ENCODE measurements at regions not wholly inside any gene's neighbourhood (a gene's known extent, or its start where the extent isn't known, plus 50 kb on each side); places are given as distances from the start of the nearest gene placed in this dataset.

GRCh38 chr16:50430076-50430475, 61.3 kb upstream of the BRD7 start:
- Histone ChIP-seq H2BK5ac (ENCODE audit: low read length) (no peak overlapping the region), H3K79me1 (ENCODE audit: low read depth, low read length) (no peaks in the 10 kb centered on the region), H3K27ac (replicated peaks; ENCODE audit: low read length) (no peak overlapping the region), H3K4ac (ENCODE audit: low read length) (no peak overlapping the region), H3K9me3 (replicated peaks in 1 of 2; ENCODE audit: control insufficient read depth in 2 of 2, insufficient read depth in 1 of 2, low read depth in 1 of 2, low read length in 2 of 2) (peaks cover 0 to 11% of the 10 kb centered on the region in 2 donors), H3K14ac (ENCODE audit: low read length) (no peak overlapping the region), H3K27me3 (ENCODE audit: control insufficient read depth in 3 of 3, insufficient read depth in 3 of 3, low read depth in 1 of 3, low read length in 3 of 3) (no peaks in the 10 kb centered on the region), H3K4me1 (ENCODE audit: control insufficient read depth in 2 of 2, insufficient read depth in 1 of 2, low read depth in 1 of 2, low read length in 2 of 2) (peaks cover 0 to 11% of the 10 kb centered on the region in 2 donors), H3K9ac (ENCODE audit: low read depth, low read length, poor library complexity) (no peak overlapping the region), H3K23ac (ENCODE audit: low read depth, low read length, poor library complexity) (no peak overlapping the region), H3K18ac (ENCODE audit: low read length) (no peak overlapping the region), H4K8ac (ENCODE audit: low read depth, low read length) (no peak overlapping the region), H2BK120ac (ENCODE audit: low read depth, low read length) (no peak overlapping the region), H3K36me3 (replicated peaks in 1 of 2; ENCODE audit: control insufficient read depth in 2 of 2, insufficient read depth in 2 of 2, low read length in 2 of 2) (no peaks in the 10 kb centered on the region), H4K91ac (ENCODE audit: low read depth, low read length, poor library complexity) (no peak overlapping the region), H2AK5ac (ENCODE audit: low read depth, low read length) (no peak overlapping the region), H3K4me3 (ENCODE audit: low read length in 2 of 2) (peak overlapping the region in 1 of 2 donors; percentile 42), H2BK12ac (ENCODE audit: low read length) (no peak overlapping the region), H3K4me2 (ENCODE audit: insufficient read depth, low read length, poor library complexity, severe bottlenecking) (no peak overlapping the region), H2AFZ (ENCODE audit: low read length) (no peak overlapping the region), H2BK15ac (ENCODE audit: low read length) (no peak overlapping the region)
- WGBS, 2 donors (ENCODE audit: extremely low coverage in 2 of 2, insufficient read length in 2 of 2, insufficient replicate concordance in 1 of 2): no CpG with 5 or more reads among the region's 3 CpGs
- no peak for DNase-seq (ENCODE audit: low spot score)

GRCh38 chr16:50428742-50429141, 60.0 kb upstream of the BRD7 start:
- H3K4ac ChIP-seq (ENCODE audit: low read length): no peak overlapping the region
- no peak overlapping the region for H3K23ac ChIP-seq (ENCODE audit: low read depth, low read length, poor library complexity)
- no peak overlapping the region for H3K14ac ChIP-seq (ENCODE audit: low read length)
- DNase-seq (ENCODE audit: low spot score): no peak
- no peak overlapping the region for H2BK120ac ChIP-seq (ENCODE audit: low read depth, low read length)
- peaks cover 2 to 11% of the 10 kb centered on the region in 2 donors for H3K9me3 ChIP-seq (replicated peaks in 1 of 2; ENCODE audit: control insufficient read depth in 2 of 2, insufficient read depth in 1 of 2, low read depth in 1 of 2, low read length in 2 of 2)
- H2BK12ac ChIP-seq (ENCODE audit: low read length): no peak overlapping the region
- no peak overlapping the region for H2BK5ac ChIP-seq (ENCODE audit: low read length)
- H3K79me1 ChIP-seq (ENCODE audit: low read depth, low read length): no peaks in the 10 kb centered on the region
- H2AFZ ChIP-seq (ENCODE audit: low read length): no peak overlapping the region
- no peak overlapping the region for H2BK15ac ChIP-seq (ENCODE audit: low read length)
- no peak overlapping the region for H3K18ac ChIP-seq (ENCODE audit: low read length)
- H3K27ac ChIP-seq (replicated peaks; ENCODE audit: low read length): no peak overlapping the region
- H4K91ac ChIP-seq (ENCODE audit: low read depth, low read length, poor library complexity): no peak overlapping the region
- no peak overlapping the region for H3K4me2 ChIP-seq (ENCODE audit: insufficient read depth, low read length, poor library complexity, severe bottlenecking)
- H3K4me1 ChIP-seq (ENCODE audit: control insufficient read depth in 2 of 2, insufficient read depth in 1 of 2, low read depth in 1 of 2, low read length in 2 of 2): peaks cover 0 to 11% of the 10 kb centered on the region in 2 donors
- H3K36me3 ChIP-seq (replicated peaks in 1 of 2; ENCODE audit: control insufficient read depth in 2 of 2, insufficient read depth in 2 of 2, low read length in 2 of 2): no peaks in the 10 kb centered on the region
- no peak overlapping the region for H3K4me3 ChIP-seq (ENCODE audit: low read length in 2 of 2)
- H3K27me3 ChIP-seq (ENCODE audit: control insufficient read depth in 3 of 3, insufficient read depth in 3 of 3, low read depth in 1 of 3, low read length in 3 of 3): no peaks in the 10 kb centered on the region
- no peak overlapping the region for H4K8ac ChIP-seq (ENCODE audit: low read depth, low read length)
- H3K9ac ChIP-seq (ENCODE audit: low read depth, low read length, poor library complexity): no peak overlapping the region
- no peak overlapping the region for H2AK5ac ChIP-seq (ENCODE audit: low read depth, low read length)

- Histone ChIP-seq H3K9ac (ENCODE audit: low read depth, low read length, poor library complexity) (no peak overlapping the region), H3K36me3 (replicated peaks in 1 of 2; ENCODE audit: control insufficient read depth in 2 of 2, insufficient read depth in 2 of 2, low read length in 2 of 2) (no peaks in the 10 kb centered on the region), H3K23ac (ENCODE audit: low read depth, low read length, poor library complexity) (no peak overlapping the region), H2BK15ac (ENCODE audit: low read length) (no peak overlapping the region), H3K79me1 (ENCODE audit: low read depth, low read length) (no peaks in the 10 kb centered on the region), H4K91ac (ENCODE audit: low read depth, low read length, poor library complexity) (no peak overlapping the region), H2BK12ac (ENCODE audit: low read length) (no peak overlapping the region), H3K4me3 (ENCODE audit: low read length in 2 of 2) (no peak overlapping the region), H3K18ac (ENCODE audit: low read length) (no peak overlapping the region), H2BK120ac (ENCODE audit: low read depth, low read length) (no peak overlapping the region), H2AFZ (ENCODE audit: low read length) (no peak overlapping the region), H4K8ac (ENCODE audit: low read depth, low read length) (no peak overlapping the region), H3K9me3 (replicated peaks in 1 of 2; ENCODE audit: control insufficient read depth in 2 of 2, insufficient read depth in 1 of 2, low read depth in 1 of 2, low read length in 2 of 2) (peaks cover 2 to 11% of the 10 kb centered on the region in 2 donors), H3K4me2 (ENCODE audit: insufficient read depth, low read length, poor library complexity, severe bottlenecking) (no peak overlapping the region), H2BK5ac (ENCODE audit: low read length) (no peak overlapping the region), H3K27ac (replicated peaks; ENCODE audit: low read length) (no peak overlapping the region), H3K4ac (ENCODE audit: low read length) (no peak overlapping the region), H2AK5ac (ENCODE audit: low read depth, low read length) (no peak overlapping the region), H3K27me3 (ENCODE audit: control insufficient read depth in 3 of 3, insufficient read depth in 3 of 3, low read depth in 1 of 3, low read length in 3 of 3) (no peaks in the 10 kb centered on the region), H3K14ac (ENCODE audit: low read length) (no peak overlapping the region), H3K4me1 (ENCODE audit: control insufficient read depth in 2 of 2, insufficient read depth in 1 of 2, low read depth in 1 of 2, low read length in 2 of 2) (peaks cover 3 to 13% of the 10 kb centered on the region in 2 donors)
- no peak for DNase-seq (ENCODE audit: low spot score)
- no CpG with 5 or more reads among the region's 2 CpGs for WGBS, 2 donors (ENCODE audit: extremely low coverage in 2 of 2, insufficient read length in 2 of 2, insufficient replicate concordance in 1 of 2)
Observed at GRCh38 chr16:50428116-50428515, 59.3 kb upstream of the BRD7 start.

- DNase-seq (ENCODE audit: low spot score): no peak
- Histone ChIP-seq H3K14ac (ENCODE audit: low read length) (no peak overlapping the region), H2BK5ac (ENCODE audit: low read length) (no peak overlapping the region), H3K4me2 (ENCODE audit: insufficient read depth, low read length, poor library complexity, severe bottlenecking) (no peak overlapping the region), H2AK5ac (ENCODE audit: low read depth, low read length) (no peak overlapping the region), H2BK120ac (ENCODE audit: low read depth, low read length) (no peak overlapping the region), H4K8ac (ENCODE audit: low read depth, low read length) (no peak overlapping the region), H3K27me3 (ENCODE audit: control insufficient read depth in 3 of 3, insufficient read depth in 3 of 3, low read depth in 1 of 3, low read length in 3 of 3) (no peaks in the 10 kb centered on the region), H2BK12ac (ENCODE audit: low read length) (no peak overlapping the region), H3K4me3 (ENCODE audit: low read length in 2 of 2) (no peak overlapping the region), H3K79me1 (ENCODE audit: low read depth, low read length) (no peaks in the 10 kb centered on the region), H3K4ac (ENCODE audit: low read length) (no peak overlapping the region), H3K18ac (ENCODE audit: low read length) (no peak overlapping the region), H3K9me3 (replicated peaks in 1 of 2; ENCODE audit: control insufficient read depth in 2 of 2, insufficient read depth in 1 of 2, low read depth in 1 of 2, low read length in 2 of 2) (peaks cover 2 to 11% of the 10 kb centered on the region in 2 donors), H4K91ac (ENCODE audit: low read depth, low read length, poor library complexity) (no peak overlapping the region), H3K4me1 (ENCODE audit: control insufficient read depth in 2 of 2, insufficient read depth in 1 of 2, low read depth in 1 of 2, low read length in 2 of 2) (peaks cover 6 to 13% of the 10 kb centered on the region in 2 donors), H3K36me3 (replicated peaks in 1 of 2; ENCODE audit: control insufficient read depth in 2 of 2, insufficient read depth in 2 of 2, low read length in 2 of 2) (no peaks in the 10 kb centered on the region), H3K23ac (ENCODE audit: low read depth, low read length, poor library complexity) (no peak overlapping the region), H2AFZ (ENCODE audit: low read length) (no peak overlapping the region), H2BK15ac (ENCODE audit: low read length) (no peak overlapping the region), H3K27ac (replicated peaks; ENCODE audit: low read length) (no peak overlapping the region), H3K9ac (ENCODE audit: low read depth, low read length, poor library complexity) (no peak overlapping the region)
- no CpG with 5 or more reads among the region's 6 CpGs for WGBS, 2 donors (ENCODE audit: extremely low coverage in 2 of 2, insufficient read length in 2 of 2, insufficient replicate concordance in 1 of 2)
Observed at GRCh38 chr16:50427107-50427506, 58.3 kb upstream of the BRD7 start.
